DND-41 (cell line): ENCODE measurements at regions not wholly inside any gene's neighbourhood (a gene's known extent, or its start where the extent isn't known, plus 50 kb on each side); places are given as distances from the start of the nearest gene placed in this dataset.

Experiments used
- CTCF ChIP-seq: IDR thresholded peaks from 2 replicates; pipeline ENCODE4 v1.5.1; 2012; ENCODE audit warnings: borderline replicate concordance, low read length, moderate library complexity, mild to moderate bottlenecking; ENCODE audit not compliant: poor library complexity, severe bottlenecking; ENCODE audit errors: extremely low read depth
- EZH2 ChIP-seq: IDR thresholded peaks from 3 replicates; pipeline ENCODE4 v1.6.1; 2012; ENCODE audit warnings: borderline replicate concordance, low read depth, mild to moderate bottlenecking, moderate library complexity, low read length, inconsistent platforms; ENCODE audit not compliant: severe bottlenecking

DNA sequence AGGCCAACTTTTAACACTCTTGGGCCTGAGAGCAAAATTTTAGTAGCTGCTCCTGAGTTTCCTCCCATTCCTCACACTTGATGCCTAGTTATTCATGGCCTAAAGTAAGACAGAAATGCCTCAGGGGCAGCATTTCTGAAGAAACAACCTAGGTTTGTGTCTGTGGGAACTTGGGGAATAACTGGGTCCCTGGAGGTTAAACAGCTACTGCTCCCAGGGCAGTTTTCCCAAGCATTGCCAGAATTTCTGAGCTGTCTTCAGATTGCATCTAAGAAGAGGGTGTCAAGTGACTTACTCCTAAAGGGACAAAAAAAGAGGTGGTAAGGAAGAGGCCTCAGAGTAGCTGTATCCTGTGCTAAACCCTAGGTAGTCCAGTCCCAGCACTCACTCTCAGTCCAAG lies 130.8 kb upstream of the ACSL4 start:
- TF ChIP-seq CTCF (no peak), EZH2 (no peak)
